DMS 273 (cell line): ENCODE measurements at regions not wholly inside any gene's neighbourhood (a gene's known extent, or its start where the extent isn't known, plus 50 kb on each side); places are given as distances from the start of the nearest gene placed in this dataset.

Experiments
- DNase-seq: peaks from one replicate; lab custom pipeline; 2025; ENCODE audit not compliant: unreplicated experiment; lab: John Stamatoyannopoulos, UW

- DNase-seq: no peak
Measured at GRCh38 chr4:129532573-129532972, 436.6 kb downstream of the C4orf33 start.

GRCh38 chr4:129543299-129543698 lies 447.3 kb downstream of the C4orf33 start:
- DNase-seq: no peak

GRCh38 chr4:129545599-129546278 lies 449.8 kb downstream of the C4orf33 start:
- DNase-seq: peak; percentile 1

GRCh38 chr4:129546531-129546930 lies 450.6 kb downstream of the C4orf33 start:
- no peak for DNase-seq

GRCh38 chr4:129550281-129550785 lies 454.4 kb downstream of the C4orf33 start:
- DNase-seq: no peak

- DNase-seq: no peak
Measured at GRCh38 chr4:129561280-129561679, 465.3 kb downstream of the C4orf33 start.

- no peak for DNase-seq
Measured at GRCh38 chr4:129561886-129562671, 466.1 kb downstream of the C4orf33 start.

- no peak for DNase-seq
Measured at GRCh38 chr4:129565214-129565613, 469.3 kb downstream of the C4orf33 start.

GRCh38 chr4:129570326-129570725 lies 474.4 kb downstream of the C4orf33 start:
- no peak for DNase-seq

GRCh38 chr4:129578336-129578735 lies 482.4 kb downstream of the C4orf33 start:
- no peak for DNase-seq

GRCh38 chr4:129581305-129581704 lies 485.4 kb downstream of the C4orf33 start:
- DNase-seq: no peak

GRCh38 chr4:129583868-129584267 lies 487.9 kb downstream of the C4orf33 start:
- DNase-seq: no peak

GRCh38 chr4:129598582-129598981 lies 502.6 kb downstream of the C4orf33 start:
- DNase-seq: no peak

- no peak for DNase-seq
Measured at GRCh38 chr4:129600898-129601297, 504.9 kb downstream of the C4orf33 start.

- no peak for DNase-seq
Measured at GRCh38 chr4:129602447-129602846, 506.5 kb downstream of the C4orf33 start.

GRCh38 chr4:129603241-129603931 lies 507.4 kb downstream of the C4orf33 start:
- DNase-seq: no peak

- no peak for DNase-seq
Measured at GRCh38 chr4:129604632-129605255, 508.8 kb downstream of the C4orf33 start.

- no peak for DNase-seq
Measured at GRCh38 chr4:129614611-129615010, 518.7 kb downstream of the C4orf33 start.

- no peak for DNase-seq
Measured at GRCh38 chr4:129622566-129622965, 526.6 kb downstream of the C4orf33 start.

- peak; percentile 1 for DNase-seq
Measured at GRCh38 chr4:129623233-129623875, 527.4 kb downstream of the C4orf33 start.

GRCh38 chr4:129641179-129641578 lies 545.2 kb downstream of the C4orf33 start:
- peak; percentile 66 for DNase-seq
